ENCODE measurements at regions not wholly inside any gene's neighbourhood (a gene's known extent, or its start where the extent isn't known, plus 50 kb on each side); places are given as distances from the start of the nearest gene placed in this dataset.
"Not testable (repeated sequence)": the region's sequence is repeated elsewhere in the genome, so short reads cannot be mapped to it uniquely, and the experiment has no call there.

DNA sequence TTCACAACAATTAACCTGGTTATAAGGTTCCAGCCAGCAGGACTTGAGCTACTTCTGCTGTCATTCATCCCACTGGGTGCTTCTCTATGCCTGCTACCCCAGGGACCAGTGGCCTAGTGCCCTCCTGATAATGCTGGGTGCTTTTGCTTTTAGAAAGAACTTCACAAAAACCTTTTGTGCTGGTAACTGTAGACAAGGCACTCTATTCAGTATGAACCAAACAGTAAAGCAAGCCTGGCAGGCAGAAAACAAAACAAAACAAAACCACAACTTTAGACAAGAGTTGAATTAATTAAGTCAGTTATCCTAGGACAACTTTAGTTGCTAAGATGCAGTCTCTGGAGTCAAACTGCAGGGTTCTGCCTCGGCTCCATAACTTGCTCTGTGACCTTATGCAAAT is 61.9 kb upstream of the ADGRL2 start:
- no peak for DNase-seq

- DNase-seq = no peak
These were observed 67.3 kb upstream of the ADGRL2 start for GRCh38 chr1:81733480-81733879.

DNA sequence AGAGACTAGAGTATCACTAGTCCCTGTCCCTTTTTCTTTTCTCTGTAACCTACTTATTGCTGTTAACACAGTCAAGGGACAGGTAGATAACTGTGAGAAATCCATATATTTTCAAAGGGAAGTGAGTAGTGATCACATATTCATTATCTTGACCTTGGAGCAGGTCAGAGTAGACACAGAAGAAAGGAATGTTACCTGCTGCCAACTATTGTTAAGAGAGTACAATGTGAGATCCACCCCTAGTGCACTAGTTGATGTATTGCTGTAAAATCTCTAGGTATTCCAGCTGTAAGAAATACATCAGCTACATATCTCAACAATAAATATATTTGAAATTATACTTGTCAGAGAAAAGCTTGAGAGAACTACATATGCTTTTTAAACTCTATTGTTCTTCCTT is 68.7 kb upstream of the ADGRL2 start:
- no peak for DNase-seq

- no peak for DNase-seq
These were observed 69.9 kb upstream of the ADGRL2 start for GRCh38 chr1:81730881-81731280.

DNA sequence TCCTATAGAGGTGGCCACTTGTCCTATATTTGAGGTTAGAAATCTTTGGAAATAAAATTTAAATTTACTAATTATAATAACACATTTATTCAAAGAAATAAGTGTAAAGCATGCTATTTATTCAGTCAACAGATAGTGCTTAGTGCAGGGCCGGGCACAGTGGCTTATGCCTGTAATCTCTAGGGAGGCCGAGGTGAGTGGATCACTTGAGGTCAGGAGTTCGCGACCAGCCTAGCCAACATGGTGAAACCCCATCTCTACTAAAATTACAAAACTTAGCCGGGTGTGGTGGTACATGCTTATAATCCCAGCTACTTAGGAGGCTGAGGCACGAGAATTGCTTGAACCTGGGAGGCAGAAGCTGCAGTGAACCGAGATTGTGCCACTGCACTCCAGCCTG is 70.4 kb upstream of the ADGRL2 start:
- not testable (repeated sequence) for DNase-seq

- no peak for DNase-seq
These were observed 70.9 kb upstream of the ADGRL2 start for GRCh38 chr1:81729818-81730217.

DNA sequence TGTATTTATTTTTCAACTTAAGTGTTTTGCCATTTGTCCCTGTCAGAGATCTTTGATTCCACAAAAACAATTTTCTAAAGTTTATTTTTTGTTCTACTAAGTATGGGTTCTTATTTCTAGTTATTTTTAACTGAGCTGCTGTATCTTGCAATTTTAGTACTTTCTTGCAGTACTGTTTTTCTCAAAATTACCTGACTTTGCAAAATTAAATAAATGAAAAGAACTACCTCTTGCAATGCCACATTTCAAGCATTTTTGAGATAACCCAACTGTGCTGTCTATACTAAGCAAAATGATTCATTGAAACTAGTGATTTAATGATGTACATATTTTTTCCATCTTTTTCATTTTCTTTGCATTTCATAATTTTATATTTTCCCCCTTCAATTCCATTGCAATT is 71.5 kb upstream of the ADGRL2 start:
- no peak for DNase-seq

DNA sequence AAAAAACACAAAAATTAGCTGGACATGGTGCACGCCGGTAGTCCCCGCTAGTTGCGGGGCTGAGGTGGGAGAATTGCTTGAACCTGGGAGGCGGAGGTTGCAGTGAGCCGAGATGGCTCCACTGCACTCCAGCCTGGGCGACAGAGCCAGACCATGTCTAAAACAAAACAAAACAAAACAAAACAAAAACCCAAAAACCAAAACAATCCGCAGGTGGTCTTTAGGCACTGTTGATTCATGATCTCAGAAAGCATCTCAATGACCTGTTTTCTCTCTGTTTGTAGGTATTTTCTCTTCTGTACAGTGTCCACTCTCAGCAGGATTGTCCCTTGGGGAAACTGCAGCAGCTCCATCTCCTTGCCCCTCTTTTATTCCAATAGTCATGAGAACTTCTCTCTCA is 74.9 kb upstream of the ADGRL2 start:
- no peak for DNase-seq

- not testable (repeated sequence) for DNase-seq
These were observed 78.0 kb upstream of the ADGRL2 start for GRCh38 chr1:81722631-81723328.

DNA sequence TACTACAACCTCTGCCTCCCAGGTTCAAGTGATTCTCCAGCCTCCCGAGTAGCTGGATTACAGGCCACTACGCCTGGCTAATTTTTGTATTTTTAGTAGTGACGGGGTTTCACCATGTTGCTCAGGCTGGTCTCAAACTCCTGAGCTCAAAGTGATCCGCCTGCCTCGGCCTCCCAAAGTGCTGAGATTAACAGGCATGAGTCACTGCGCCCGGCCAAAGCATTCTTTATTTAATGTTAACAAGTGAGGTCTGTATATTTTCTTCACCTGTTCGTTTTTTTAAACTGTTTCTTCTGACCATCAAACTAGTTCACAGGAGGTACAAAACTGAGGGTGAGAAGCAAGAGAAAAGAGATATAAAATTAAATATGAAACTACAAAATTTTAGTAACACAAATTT is 80.5 kb upstream of the ADGRL2 start:
- not testable (repeated sequence) for DNase-seq

DNA sequence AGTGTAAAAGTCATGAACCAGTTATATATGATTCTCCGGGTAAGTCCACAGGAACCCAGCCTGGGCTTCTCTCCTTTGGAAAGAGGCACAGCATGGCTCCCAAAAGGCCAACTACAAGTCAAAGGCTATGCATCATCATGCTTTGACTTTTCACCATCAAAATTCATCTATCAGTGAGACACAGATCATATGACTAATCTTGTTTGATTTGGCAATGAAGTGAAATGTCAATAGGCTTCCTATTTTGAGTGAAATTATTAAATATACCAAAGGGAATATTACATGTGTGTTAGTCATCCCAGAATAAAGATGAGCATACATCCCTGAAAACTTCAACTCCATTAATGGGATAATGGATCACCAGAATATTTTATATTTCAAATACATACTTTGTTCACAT is 83.5 kb upstream of the ADGRL2 start:
- DNase-seq = no peak

DNA sequence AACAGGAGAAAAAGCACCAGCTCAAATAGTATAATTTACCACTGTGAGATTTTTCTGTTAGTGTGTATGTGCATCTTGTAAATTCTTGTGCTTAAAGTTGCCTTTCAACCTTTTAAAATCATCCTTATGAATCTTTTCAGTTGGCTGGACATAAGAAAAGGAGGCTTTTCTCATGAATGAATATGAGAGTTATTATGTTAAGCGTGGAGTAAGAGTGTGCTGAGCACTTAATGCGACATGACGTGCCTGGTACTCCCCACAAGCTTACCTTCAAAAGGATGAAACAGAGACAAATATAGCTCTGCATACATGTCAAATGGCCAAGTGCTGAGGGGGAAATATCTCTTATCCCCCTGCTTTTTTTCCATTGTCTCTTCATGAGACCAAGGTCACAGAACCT is 85.3 kb upstream of the ADGRL2 start:
- no peak for DNase-seq

DNA sequence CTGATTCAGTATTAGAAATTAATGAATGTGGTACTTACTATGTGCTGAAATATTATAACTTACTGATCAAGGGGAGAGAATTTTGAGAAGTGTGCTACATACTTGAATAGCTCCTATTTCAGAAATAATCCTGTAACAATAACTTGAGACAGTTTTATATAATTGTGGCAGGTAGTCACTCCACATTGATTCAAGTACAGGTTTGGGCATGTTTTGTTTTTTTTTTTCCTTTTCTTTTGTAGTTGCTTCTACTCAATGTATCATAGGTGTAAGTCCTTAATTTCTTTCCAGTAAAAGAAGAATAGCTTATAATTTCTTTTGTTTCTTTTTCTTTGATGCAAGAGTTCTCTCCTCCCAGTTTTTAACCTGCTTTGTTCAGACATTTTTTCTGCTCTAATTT is 86.1 kb upstream of the ADGRL2 start:
- DNase-seq = no peak

- no peak for DNase-seq
These were observed 88.3 kb upstream of the ADGRL2 start for GRCh38 chr1:81712425-81712824.

DNA sequence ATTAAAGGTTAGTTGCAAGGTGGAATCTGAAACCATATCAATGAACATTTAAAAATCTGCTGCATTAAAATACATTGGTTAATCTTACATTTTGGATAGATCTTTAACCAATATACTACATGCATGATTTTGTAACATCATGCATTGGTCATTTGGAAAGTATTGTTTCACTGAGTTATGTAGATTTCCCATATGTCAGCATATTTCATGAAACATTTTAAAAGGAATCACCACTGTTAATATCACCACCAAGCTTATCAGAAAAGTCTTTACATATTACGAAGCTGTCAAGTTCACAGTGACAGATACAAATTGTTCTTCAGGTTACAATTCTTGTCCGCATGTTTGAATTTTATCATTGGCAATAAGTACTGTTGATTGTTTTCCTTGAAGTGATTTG is 89.9 kb upstream of the ADGRL2 start:
- no peak for DNase-seq

GRCh38 chr1:81708250-81708649 is 92.5 kb upstream of the ADGRL2 start:
- no peak for DNase-seq

- DNase-seq = no peak
These were observed 93.9 kb upstream of the ADGRL2 start for GRCh38 chr1:81706650-81707435.

- DNase-seq = no peak
These were observed 96.8 kb upstream of the ADGRL2 start for GRCh38 chr1:81703756-81704463.

DNA sequence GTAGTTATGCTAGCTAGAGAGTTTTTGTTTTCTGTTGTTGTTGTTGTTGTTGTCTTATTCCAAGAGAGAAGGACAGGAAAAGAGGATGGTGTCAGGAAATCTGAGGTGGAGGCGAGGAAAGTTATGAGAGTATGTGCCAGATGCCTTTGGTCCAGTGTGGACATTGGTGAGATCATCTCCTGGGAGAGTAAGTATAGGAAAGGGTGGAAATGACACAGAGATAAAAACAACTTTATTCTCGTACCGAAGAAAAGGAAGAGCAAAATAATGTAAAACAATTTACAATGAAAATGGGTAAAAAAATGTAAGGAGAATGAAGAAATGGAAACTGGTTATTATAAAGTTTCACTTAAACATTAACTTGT is 97.4 kb upstream of the ADGRL2 start:
- no peak for DNase-seq

DNA sequence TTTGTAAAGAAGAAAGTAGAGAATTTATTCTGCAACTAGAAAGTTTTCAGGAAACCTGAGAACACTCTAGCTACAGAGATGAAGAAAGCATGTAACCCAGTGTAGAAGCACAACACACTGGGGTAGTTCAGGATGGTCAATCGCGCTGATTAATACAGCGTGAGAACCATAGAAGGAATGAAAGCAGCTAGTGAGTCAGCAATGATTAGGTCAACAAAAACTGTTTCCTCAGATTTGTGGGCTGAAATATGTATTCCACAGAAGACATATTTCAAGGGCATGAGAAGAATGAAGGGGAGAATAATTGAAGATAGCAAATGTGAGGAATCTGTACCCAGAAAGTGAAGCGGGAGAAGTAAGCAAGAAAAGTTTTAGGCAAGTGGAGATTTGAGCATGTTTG is 97.8 kb upstream of the ADGRL2 start:
- no peak for DNase-seq

- DNase-seq = no peak
These were observed 98.5 kb upstream of the ADGRL2 start for GRCh38 chr1:81702079-81702715.

DNA sequence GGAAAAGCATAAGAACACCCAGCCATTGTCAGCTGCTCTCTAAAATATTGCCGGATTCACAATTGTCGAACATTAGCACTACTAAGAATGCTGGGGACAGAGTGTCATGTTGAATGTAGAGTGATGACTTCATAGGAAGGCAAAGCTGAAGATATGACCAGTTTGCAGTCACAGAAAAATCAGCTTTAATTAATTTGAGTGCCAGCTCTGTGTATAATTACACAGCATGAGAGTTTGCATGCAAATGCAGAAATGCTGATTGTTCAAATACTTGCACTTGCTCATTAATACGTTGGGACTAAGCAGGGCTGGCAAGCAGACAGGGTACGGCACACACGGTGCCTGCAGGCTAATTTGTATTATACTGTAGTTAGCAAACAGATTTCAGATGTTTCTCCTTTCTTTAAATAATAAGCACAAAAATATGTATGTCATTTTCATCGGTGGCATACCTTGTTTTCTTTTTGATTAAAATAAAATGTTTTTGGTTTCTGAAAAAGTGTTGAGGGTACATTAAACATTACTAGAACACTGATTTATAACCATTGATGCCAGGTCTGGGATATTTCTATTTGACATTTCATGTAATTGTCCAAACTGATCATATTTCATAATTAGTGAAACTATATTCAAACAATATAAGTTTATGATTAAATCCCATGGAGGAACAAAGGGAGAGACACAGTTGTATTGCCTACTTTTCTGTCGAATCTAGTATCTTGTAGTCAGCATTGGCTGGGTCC is 99.8 kb upstream of the ADGRL2 start:
- no peak for DNase-seq

GRCh38 chr1:81699234-81699633 is 101.5 kb upstream of the ADGRL2 start:
- DNase-seq = no peak

All from retina (tissue), 1 donor.